NCI-H345 treated with DMSO at 0.1 percent for 48 hours (cell line): ENCODE measurements at regions not wholly inside any gene's neighbourhood (a gene's known extent, or its start where the extent isn't known, plus 50 kb on each side); places are given as distances from the start of the nearest gene placed in this dataset.

Source experiments
- DNase-seq: peaks from one replicate; lab custom pipeline; 2025; ENCODE audit not compliant: unreplicated experiment; lab: John Stamatoyannopoulos, UW

GRCh38 chr6:19759117-19759880 lies 77.9 kb upstream of the ID4 start:
- no peak for DNase-seq

- DNase-seq = no peak
Observed at GRCh38 chr6:19761121-19761520, 76.0 kb upstream of the ID4 start.

GRCh38 chr6:19771753-19772336 lies 65.3 kb upstream of the ID4 start:
- DNase-seq = no peak

- no peak for DNase-seq
Observed at GRCh38 chr6:19772891-19773290, 64.3 kb upstream of the ID4 start.

GRCh38 chr6:19781269-19781668 lies 55.9 kb upstream of the ID4 start:
- DNase-seq = no peak

- no peak for DNase-seq
Observed at GRCh38 chr6:19782588-19782987, 54.6 kb upstream of the ID4 start.
